Neural progenitor cell (in vitro differentiated cells): ENCODE measurements at regions not wholly inside any gene's neighbourhood (a gene's known extent, or its start where the extent isn't known, plus 50 kb on each side); places are given as distances from the start of the nearest gene placed in this dataset.

Experiments used
- DNase-seq: peaks from one replicate; pipeline ENCODE4 v3.0.0-alpha.2; 2016; ENCODE audit warnings: low spot score
- H2AFZ ChIP-seq: fragments of 200-600 bp; sonication (generic); replicated peaks from 2 replicates; pipeline ENCODE4 v1.6.1; 2016; ENCODE audit warnings: antibody characterized with exemption
- H3F3A ChIP-seq: fragments of 200-600 bp; sonication (generic); 2 replicates; pipeline ENCODE4 v1.6.1; 2016; ENCODE audit warnings: antibody characterized with exemption, low read depth
- H3K27ac ChIP-seq: fragments of 200-600 bp; sonication (generic); 2 replicates; pipeline ENCODE4 v1.5.1; 2016; ENCODE audit warnings: mild to moderate bottlenecking
- H3K27me3 ChIP-seq: fragments of 200-600 bp; sonication (generic); 2 replicates; pipeline ENCODE4 v1.6.1; 2016; ENCODE audit warnings: mild to moderate bottlenecking, moderate library complexity
- H3K36me3 ChIP-seq: fragments of 200-600 bp; sonication (generic); 2 replicates; pipeline ENCODE4 v1.5.1; 2016
- H3K4me1 ChIP-seq: fragments of 200-600 bp; sonication (generic); 2 replicates; pipeline ENCODE4 v1.6.1; 2016; ENCODE audit warnings: mixed run types
- H3K4me2 ChIP-seq: fragments of 200-600 bp; sonication (generic); 2 replicates; pipeline ENCODE4 v1.6.1; 2016
- H3K4me3 ChIP-seq: fragments of 200-600 bp; sonication (generic); 2 replicates; pipeline ENCODE4 v1.5.1; 2016
- H3K79me2 ChIP-seq: fragments of 200-600 bp; sonication (generic); 2 replicates; pipeline ENCODE4 v1.6.1; 2016; ENCODE audit warnings: low read depth
- H3K9ac ChIP-seq: fragments of 200-600 bp; sonication (generic); 2 replicates; pipeline ENCODE4 v1.6.1; 2016
- H3K9me3 ChIP-seq: fragments of 200-600 bp; sonication (generic); 2 replicates; pipeline ENCODE4 v1.5.1; 2016; ENCODE audit warnings: low read depth
- H4K20me1 ChIP-seq: fragments of 200-600 bp; sonication (generic); 2 replicates; pipeline ENCODE4 v1.6.1; 2016; ENCODE audit warnings: low read depth
- H3K27ac Mint-ChIP-seq: 3 replicates; pipeline ENCODE4 v1.8.0; 2021; ENCODE audit warnings: mixed read lengths
- H3K27me3 Mint-ChIP-seq: 2 replicates; pipeline ENCODE4 v1.8.0; 2022; ENCODE audit warnings: low read depth, mild to moderate bottlenecking, inconsistent platforms, moderate library complexity, mixed read lengths; ENCODE audit not compliant: insufficient read depth
- H3K36me3 Mint-ChIP-seq: 3 replicates; pipeline ENCODE4 v1.8.0; 2021; ENCODE audit warnings: mixed read lengths
- H3K4me1 Mint-ChIP-seq: 3 replicates; pipeline ENCODE4 v1.8.0; 2021; ENCODE audit warnings: mixed read lengths
- H3K4me3 Mint-ChIP-seq: 3 replicates; pipeline ENCODE4 v1.8.0; 2021; ENCODE audit warnings: mild to moderate bottlenecking, moderate library complexity, mixed read lengths
- H3K9me3 Mint-ChIP-seq: 3 replicates; pipeline ENCODE4 v1.8.0; 2020; ENCODE audit warnings: mixed read lengths
- EZH2 ChIP-seq: fragments of 200-600 bp; sonication (generic); IDR thresholded peaks from 2 replicates; pipeline ENCODE4 v1.6.1; 2017; ENCODE audit warnings: antibody characterized with exemption, mild to moderate bottlenecking, moderate library complexity
- EZH2phosphoT487 ChIP-seq: fragments of 200-600 bp; sonication (generic); IDR thresholded peaks from 2 replicates; pipeline ENCODE4 v1.6.1; 2017; ENCODE audit warnings: antibody characterized with exemption
- TF ChIP-seq, protein P1 (sequence below): fragments of 200-600 bp; sonication (generic); IDR thresholded peaks from 2 replicates; pipeline ENCODE4 v1.5.1; 2017; ENCODE audit warnings: antibody characterized with exemption, mild to moderate bottlenecking

DNA sequence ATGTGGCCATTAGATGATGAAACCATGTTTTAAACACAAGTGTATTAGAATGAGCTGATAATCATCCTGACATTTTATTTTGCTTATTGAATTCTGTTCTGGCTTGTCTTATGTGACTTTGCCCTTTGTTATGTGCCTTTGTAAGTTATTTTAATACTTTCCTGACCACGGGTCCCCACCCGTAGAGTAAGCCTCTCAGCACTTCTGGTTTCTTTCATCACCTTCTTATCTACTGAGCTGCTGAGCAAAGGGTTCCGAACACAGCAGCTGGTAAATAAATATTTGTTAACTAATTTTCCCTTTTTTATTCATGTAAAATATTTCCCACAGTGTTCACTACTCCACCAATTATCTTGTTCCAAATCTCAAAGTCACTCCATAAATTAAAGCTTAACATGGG lies 1115.3 kb downstream of the SORCS3 start:
- Mint-ChIP-seq H3K9me3 (no peaks in the 10 kb centered on the region), H3K27ac (no peak overlapping the region), H3K4me3 (no peak overlapping the region), H3K36me3 (no peaks in the 10 kb centered on the region), H3K4me1 (peaks cover 12% of the 10 kb centered on the region), H3K27me3 (peaks cover 2% of the 10 kb centered on the region)
- Histone ChIP-seq H4K20me1 (no peaks in the 10 kb centered on the region), H3K9ac (no peak overlapping the region), H3K4me2 (no peak overlapping the region), H3K27me3 (no peaks in the 10 kb centered on the region), H3K4me3 (no peak overlapping the region), H3F3A (peaks cover 20% of the 10 kb centered on the region), H2AFZ (no peak overlapping the region), H3K27ac (no peak overlapping the region), H3K4me1 (peaks cover 29% of the 10 kb centered on the region), H3K79me2 (no peaks in the 10 kb centered on the region), H3K36me3 (no peaks in the 10 kb centered on the region), H3K9me3 (no peaks in the 10 kb centered on the region)
- DNase-seq = no peak
- TF ChIP-seq EZH2 (no peak), EZH2phosphoT487 (no peak)
- TF ChIP-seq, protein P1, sequence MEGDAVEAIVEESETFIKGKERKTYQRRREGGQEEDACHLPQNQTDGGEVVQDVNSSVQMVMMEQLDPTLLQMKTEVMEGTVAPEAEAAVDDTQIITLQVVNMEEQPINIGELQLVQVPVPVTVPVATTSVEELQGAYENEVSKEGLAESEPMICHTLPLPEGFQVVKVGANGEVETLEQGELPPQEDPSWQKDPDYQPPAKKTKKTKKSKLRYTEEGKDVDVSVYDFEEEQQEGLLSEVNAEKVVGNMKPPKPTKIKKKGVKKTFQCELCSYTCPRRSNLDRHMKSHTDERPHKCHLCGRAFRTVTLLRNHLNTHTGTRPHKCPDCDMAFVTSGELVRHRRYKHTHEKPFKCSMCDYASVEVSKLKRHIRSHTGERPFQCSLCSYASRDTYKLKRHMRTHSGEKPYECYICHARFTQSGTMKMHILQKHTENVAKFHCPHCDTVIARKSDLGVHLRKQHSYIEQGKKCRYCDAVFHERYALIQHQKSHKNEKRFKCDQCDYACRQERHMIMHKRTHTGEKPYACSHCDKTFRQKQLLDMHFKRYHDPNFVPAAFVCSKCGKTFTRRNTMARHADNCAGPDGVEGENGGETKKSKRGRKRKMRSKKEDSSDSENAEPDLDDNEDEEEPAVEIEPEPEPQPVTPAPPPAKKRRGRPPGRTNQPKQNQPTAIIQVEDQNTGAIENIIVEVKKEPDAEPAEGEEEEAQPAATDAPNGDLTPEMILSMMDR = no peak

DNA sequence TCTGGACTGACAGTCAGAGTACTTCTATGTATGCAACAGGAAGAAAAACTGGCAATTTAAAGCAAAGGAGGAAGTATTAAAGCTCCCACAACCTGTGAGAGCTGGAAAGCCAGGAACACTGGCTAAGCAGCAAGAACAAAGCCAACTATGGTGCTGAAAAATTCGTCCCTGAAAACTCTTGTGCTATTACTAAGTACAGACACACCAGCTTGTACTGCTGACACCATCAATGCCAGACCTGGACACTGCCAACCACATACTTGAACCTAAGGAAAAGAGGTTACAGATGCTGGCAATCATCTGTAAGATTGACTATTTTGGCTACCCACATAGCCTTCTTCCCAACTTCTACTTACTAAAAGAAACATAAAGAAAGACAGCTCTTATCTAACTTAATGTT lies 1110.6 kb downstream of the SORCS3 start:
- Histone ChIP-seq H3K4me3 (no peak overlapping the region), H3K27me3 (no peaks in the 10 kb centered on the region), H2AFZ (peak overlapping the region; percentile 63), H3K9me3 (no peaks in the 10 kb centered on the region), H3K36me3 (no peaks in the 10 kb centered on the region), H3K79me2 (no peaks in the 10 kb centered on the region), H3K4me2 (no peak overlapping the region), H4K20me1 (no peaks in the 10 kb centered on the region), H3K9ac (no peak overlapping the region), H3F3A (no peaks in the 10 kb centered on the region), H3K27ac (no peak overlapping the region), H3K4me1 (no peaks in the 10 kb centered on the region)
- H3K4me1 Mint-ChIP-seq = peaks cover 9% of the 10 kb centered on the region
- no peak overlapping the region for H3K4me3 Mint-ChIP-seq
- H3K9me3 Mint-ChIP-seq = no peaks in the 10 kb centered on the region
- peaks cover 2% of the 10 kb centered on the region for H3K27me3 Mint-ChIP-seq
- no peak for DNase-seq
- H3K27ac Mint-ChIP-seq = no peak overlapping the region
- TF ChIP-seq, protein P1 = no peak
- TF ChIP-seq EZH2 (no peak), EZH2phosphoT487 (no peak)
- no peaks in the 10 kb centered on the region for H3K36me3 Mint-ChIP-seq

DNA sequence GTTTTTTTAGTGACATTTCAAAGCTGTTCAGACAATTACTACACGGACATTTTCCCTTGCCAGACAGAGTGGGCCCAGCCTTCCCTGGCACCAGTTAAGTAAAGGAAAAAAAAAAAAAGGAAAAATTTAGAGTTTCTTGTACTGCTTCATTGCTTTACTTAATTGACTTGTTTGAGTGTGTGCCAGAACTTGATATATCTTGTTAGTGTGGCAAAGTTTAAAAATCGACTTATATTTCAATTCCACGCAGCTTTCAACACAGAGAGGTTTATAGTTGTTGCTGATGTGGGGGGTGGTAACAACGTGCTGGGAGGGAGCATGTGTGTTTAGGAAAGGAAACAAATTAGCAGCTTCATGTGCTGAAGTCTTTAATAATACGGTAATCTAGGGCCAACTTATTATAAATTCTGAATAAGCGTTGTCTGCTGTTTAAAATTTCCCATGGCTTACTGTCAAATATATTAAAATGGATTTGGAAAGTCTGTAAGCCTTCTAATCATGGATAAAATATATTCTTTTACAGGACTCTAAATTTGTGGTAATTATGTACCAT lies 1104.6 kb downstream of the SORCS3 start:
- no peak overlapping the region for H3K4me2 ChIP-seq
- no peaks in the 10 kb centered on the region for H3K4me1 Mint-ChIP-seq
- H3K9me3 Mint-ChIP-seq = peaks cover under 1% of the 10 kb centered on the region
- H3K36me3 Mint-ChIP-seq = no peaks in the 10 kb centered on the region
- H3K27me3 ChIP-seq = no peaks in the 10 kb centered on the region
- no peaks in the 10 kb centered on the region for H3K4me1 ChIP-seq
- H4K20me1 ChIP-seq = no peaks in the 10 kb centered on the region
- H3K27ac ChIP-seq = no peak overlapping the region
- H3K9me3 ChIP-seq = no peaks in the 10 kb centered on the region
- H3K36me3 ChIP-seq = no peaks in the 10 kb centered on the region
- no peaks in the 10 kb centered on the region for H3K79me2 ChIP-seq
- H3K4me3 ChIP-seq = no peak overlapping the region
- no peak overlapping the region for H3K9ac ChIP-seq
- H3K27ac Mint-ChIP-seq = no peak overlapping the region
- no peak overlapping the region for H3K4me3 Mint-ChIP-seq
- DNase-seq = no peak
- no peak overlapping the region for H2AFZ ChIP-seq
- H3F3A ChIP-seq = no peaks in the 10 kb centered on the region
- no peak for TF ChIP-seq EZH2
- no peaks in the 10 kb centered on the region for H3K27me3 Mint-ChIP-seq

DNA sequence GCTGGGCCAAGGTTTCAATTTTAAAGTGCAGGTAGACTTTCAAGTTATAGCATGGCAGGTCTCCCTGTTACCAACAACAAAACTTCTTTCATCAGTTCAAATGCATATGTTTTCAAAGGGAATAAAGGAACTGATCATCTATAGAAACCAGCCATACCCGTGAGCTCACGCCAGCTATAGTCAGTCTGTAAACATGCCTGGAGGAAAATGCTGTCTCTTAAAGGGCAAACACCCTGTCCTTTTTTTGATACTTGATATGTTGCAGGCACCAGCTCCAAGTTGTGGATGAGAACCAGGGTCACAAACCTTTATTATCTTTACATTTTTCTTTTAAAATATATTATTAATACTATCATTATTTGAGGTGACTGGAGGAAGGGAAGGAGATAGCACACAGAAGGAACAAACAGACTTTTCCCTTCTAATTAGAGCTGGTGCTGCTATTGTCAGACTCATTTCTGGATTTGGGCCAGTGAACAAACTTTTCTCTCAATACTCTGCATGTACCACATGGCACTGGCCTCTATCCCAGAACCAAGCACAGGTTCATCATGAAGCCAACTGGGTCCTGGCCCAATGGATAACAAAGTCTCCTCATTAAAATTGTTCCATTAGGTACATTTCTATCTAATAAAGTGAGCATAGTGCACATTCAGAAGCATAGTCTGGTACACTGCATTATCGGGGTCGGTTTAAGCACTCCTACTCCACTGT lies 1102.4 kb downstream of the SORCS3 start:
- Histone ChIP-seq H3K9me3 (no peaks in the 10 kb centered on the region), H3K79me2 (no peaks in the 10 kb centered on the region), H3K4me3 (no peak overlapping the region), H3K9ac (no peak overlapping the region), H3K4me1 (no peaks in the 10 kb centered on the region), H3K36me3 (no peaks in the 10 kb centered on the region), H4K20me1 (no peaks in the 10 kb centered on the region), H3K27me3 (no peaks in the 10 kb centered on the region), H3K27ac (no peak overlapping the region), H3K4me2 (no peak overlapping the region), H2AFZ (no peak overlapping the region), H3F3A (no peaks in the 10 kb centered on the region)
- no peak overlapping the region for H3K27ac Mint-ChIP-seq
- DNase-seq = no peak
- no peak for TF ChIP-seq EZH2
- TF ChIP-seq, protein P1 = no peak
- TF ChIP-seq EZH2phosphoT487 = no peak
- H3K36me3 Mint-ChIP-seq = no peaks in the 10 kb centered on the region
- H3K27me3 Mint-ChIP-seq = no peaks in the 10 kb centered on the region
- H3K9me3 Mint-ChIP-seq = peaks cover 2% of the 10 kb centered on the region
- H3K4me3 Mint-ChIP-seq = no peak overlapping the region
- no peaks in the 10 kb centered on the region for H3K4me1 Mint-ChIP-seq
